ENCODE measurements at regions not wholly inside any gene's neighbourhood (a gene's known extent, or its start where the extent isn't known, plus 50 kb on each side); places are given as distances from the start of the nearest gene placed in this dataset.

GRCh38 chr5:87769157-87769556, 356.4 kb upstream of the CCNH start:
- H3K4me3 ChIP-seq (ENCODE audit: control insufficient read depth, low read depth, low read length), result no peak overlapping the region
- DNase-seq (ENCODE audit: low read depth), result no peak
- TF ChIP-seq, protein P1, sequence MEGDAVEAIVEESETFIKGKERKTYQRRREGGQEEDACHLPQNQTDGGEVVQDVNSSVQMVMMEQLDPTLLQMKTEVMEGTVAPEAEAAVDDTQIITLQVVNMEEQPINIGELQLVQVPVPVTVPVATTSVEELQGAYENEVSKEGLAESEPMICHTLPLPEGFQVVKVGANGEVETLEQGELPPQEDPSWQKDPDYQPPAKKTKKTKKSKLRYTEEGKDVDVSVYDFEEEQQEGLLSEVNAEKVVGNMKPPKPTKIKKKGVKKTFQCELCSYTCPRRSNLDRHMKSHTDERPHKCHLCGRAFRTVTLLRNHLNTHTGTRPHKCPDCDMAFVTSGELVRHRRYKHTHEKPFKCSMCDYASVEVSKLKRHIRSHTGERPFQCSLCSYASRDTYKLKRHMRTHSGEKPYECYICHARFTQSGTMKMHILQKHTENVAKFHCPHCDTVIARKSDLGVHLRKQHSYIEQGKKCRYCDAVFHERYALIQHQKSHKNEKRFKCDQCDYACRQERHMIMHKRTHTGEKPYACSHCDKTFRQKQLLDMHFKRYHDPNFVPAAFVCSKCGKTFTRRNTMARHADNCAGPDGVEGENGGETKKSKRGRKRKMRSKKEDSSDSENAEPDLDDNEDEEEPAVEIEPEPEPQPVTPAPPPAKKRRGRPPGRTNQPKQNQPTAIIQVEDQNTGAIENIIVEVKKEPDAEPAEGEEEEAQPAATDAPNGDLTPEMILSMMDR (IDR thresholded peaks at IDR 0.05; ENCODE audit: control insufficient read depth, insufficient read depth, low read depth, low read length, missing control alignments), result no peak

- TF ChIP-seq, protein P1 (IDR thresholded peaks at IDR 0.05; ENCODE audit: control insufficient read depth, insufficient read depth, low read depth, low read length, missing control alignments), result no peak
- no peak for DNase-seq (ENCODE audit: low read depth)
Measured at GRCh38 chr5:87768190-87768589, 355.5 kb upstream of the CCNH start.

DNA sequence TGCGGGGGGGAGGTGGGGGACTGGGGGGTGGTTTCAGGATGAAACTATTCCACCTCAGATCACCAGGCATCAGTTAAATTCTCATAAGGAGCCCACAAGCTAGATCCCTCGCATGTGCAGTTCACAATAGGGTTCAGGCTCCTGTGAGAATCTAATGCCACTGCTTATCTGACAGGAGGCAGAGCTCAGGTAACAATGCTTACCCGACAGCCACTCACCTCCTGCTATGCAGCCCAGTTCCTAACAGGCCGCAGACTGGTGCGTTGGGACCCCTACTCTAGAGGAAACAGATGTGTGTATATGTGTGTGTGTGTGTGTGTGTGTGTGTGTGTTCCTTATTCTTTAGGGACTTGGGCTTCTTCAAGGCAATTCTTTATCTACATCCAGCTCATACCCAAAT, 352.3 kb upstream of the CCNH start:
- TF ChIP-seq, protein P1 (IDR thresholded peaks at IDR 0.05; ENCODE audit: control insufficient read depth, insufficient read depth, low read depth, low read length, missing control alignments), result no peak
- H3K4me3 ChIP-seq (ENCODE audit: control insufficient read depth, low read depth, low read length), result no peak overlapping the region
- no peak for DNase-seq (ENCODE audit: low read depth)

More at GRCh38 chr5:87768190-87768589, 355.5 kb upstream of the CCNH start:
- no peak overlapping the region for H3K4me3 ChIP-seq (ENCODE audit: control insufficient read depth, low read depth, low read length)

DNA sequence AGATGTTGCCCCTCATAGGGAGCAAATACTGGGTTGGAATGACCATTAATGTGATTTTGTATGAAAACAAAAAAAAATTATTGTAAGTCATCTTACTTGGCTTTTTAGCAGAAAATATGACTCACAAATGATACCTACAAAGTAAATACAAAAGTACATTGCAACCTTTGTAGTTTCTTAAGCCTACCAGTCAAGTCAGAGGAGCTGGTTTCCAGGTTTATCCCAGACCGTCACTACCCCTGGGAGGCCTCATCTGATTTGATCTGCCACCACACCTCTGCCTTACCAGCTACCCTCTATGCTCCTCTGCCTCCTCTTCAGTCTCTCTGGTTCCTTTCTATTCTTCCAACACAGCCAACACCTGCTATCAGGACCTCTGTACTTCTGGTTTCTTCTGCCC, 349.9 kb upstream of the CCNH start:
- no peak for DNase-seq (ENCODE audit: low read depth)
- TF ChIP-seq, protein P1 (IDR thresholded peaks at IDR 0.05; ENCODE audit: control insufficient read depth, insufficient read depth, low read depth, low read length, missing control alignments), result no peak
- H3K4me3 ChIP-seq (ENCODE audit: control insufficient read depth, low read depth, low read length), result no peak overlapping the region

DNA sequence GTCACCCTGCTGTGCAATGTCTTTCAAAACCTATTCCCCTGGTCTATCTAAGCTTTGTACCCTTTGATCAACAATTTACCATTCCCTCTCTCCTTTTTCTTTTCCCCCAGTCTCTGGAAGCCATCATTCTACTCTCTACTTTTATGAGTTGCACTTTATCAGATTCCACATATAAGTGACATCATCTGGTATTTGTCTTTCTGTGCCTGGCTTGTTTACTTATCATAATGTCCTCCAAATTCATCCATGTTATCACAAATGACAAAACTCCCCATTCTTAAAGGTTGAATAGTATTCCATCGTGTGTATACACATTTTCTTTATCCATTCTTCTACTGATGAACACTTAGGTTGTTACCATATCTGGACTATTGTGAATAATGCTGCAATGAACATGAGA, 344.2 kb upstream of the CCNH start:
- H3K4me3 ChIP-seq (ENCODE audit: control insufficient read depth, low read depth, low read length), result no peak overlapping the region
- TF ChIP-seq, protein P1 (IDR thresholded peaks at IDR 0.05; ENCODE audit: control insufficient read depth, insufficient read depth, low read depth, low read length, missing control alignments), result no peak
- DNase-seq (ENCODE audit: low read depth), result no peak

DNA sequence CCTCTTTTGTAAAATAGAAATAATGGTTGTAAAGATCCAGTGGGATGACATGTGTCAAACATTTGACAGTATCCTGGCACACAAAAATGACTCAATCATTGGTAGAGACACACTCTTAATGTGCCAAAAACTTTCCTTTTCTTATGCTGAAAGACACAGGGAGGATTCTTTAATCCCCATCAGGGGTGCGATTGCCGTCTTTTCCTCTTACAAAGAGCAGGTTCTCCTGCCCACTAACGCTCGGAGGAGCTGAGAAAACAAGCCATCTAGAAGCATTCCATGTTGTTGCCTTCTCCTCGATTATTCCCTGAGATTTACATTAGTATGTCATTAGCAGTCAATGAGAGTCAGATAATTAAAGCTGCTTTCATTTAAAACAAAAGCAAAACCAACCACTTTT, 342.6 kb upstream of the CCNH start:
- TF ChIP-seq, protein P1 (IDR thresholded peaks at IDR 0.05; ENCODE audit: control insufficient read depth, insufficient read depth, low read depth, low read length, missing control alignments), result no peak
- DNase-seq (ENCODE audit: low read depth), result no peak
- H3K4me3 ChIP-seq (ENCODE audit: control insufficient read depth, low read depth, low read length), result no peak overlapping the region

All from AG09309 (cell line).